ENCODE measurements at regions not wholly inside any gene's neighbourhood (a gene's known extent, or its start where the extent isn't known, plus 50 kb on each side); places are given as distances from the start of the nearest gene placed in this dataset.

DNA sequence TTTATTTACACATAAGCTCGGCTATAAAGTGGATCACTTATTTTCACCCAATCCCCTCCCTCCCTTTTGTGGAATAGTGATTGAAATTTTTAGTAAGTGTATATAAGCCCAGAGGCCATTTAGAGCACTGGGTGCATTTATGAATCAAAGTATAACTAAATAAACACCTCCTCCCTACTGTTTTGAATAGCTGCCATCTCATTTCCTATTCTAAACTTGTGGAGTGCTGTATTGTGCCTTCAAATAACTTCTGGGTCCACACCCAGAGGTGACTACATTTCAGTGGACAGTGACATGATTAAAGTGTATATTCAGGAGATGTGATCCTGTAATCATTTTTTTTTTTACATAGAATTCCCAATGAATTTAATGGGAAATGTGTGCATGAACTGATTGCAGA is 104.9 kb downstream of the TEX13C start (continued):
- TF ChIP-seq, protein P1, sequence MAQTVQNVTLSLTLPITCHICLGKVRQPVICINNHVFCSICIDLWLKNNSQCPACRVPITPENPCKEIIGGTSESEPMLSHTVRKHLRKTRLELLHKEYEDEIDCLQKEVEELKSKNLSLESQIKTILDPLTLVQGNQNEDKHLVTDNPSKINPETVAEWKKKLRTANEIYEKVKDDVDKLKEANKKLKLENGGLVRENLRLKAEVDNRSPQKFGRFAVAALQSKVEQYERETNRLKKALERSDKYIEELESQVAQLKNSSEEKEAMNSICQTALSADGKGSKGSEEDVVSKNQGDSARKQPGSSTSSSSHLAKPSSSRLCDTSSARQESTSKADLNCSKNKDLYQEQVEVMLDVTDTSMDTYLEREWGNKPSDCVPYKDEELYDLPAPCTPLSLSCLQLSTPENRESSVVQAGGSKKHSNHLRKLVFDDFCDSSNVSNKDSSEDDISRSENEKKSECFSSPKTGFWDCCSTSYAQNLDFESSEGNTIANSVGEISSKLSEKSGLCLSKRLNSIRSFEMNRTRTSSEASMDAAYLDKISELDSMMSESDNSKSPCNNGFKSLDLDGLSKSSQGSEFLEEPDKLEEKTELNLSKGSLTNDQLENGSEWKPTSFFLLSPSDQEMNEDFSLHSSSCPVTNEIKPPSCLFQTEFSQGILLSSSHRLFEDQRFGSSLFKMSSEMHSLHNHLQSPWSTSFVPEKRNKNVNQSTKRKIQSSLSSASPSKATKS (CRISPR knock-in tag; IDR thresholded peaks at IDR 0.05), result no peak

DNA sequence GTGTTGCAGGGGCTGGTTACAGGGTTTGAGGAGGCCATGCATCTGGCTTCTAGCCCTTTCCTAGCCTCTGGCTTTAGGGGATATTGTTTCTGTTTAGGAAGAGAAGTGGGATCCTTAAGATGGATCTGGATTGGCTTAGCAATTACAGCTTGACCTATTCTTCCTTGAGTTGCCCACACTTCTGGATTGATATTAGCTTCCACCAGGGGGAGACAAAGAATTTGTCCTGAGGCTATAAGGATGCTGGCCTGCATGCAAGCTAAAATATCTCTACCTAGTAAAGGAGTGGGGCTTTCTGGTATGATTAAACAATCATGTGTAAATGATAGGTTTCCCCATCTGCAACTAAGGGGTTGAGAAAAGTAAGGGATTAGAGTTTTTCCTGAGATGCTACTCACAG is 117.2 kb downstream of the TEX13C start:
- FAIRE-seq (no peak), ATAC-seq (no peak), DNase-seq (ENCODE audit: low spot score) (no peak)
- ChIA-PET CTCF (ENCODE audit: low intra/inter-chr PET ratio, low total read pairs) (no interaction called here), POLR2A (no interaction called here)
- BruUV-seq (replicated peaks), result no TSS peak
- intact Hi-C loops (cut with micrococcal nuclease; ENCODE audit: unreplicated experiment), result no loop called here
- Histone ChIP-seq H3K36me3 (replicated peaks in 1 of 2; ENCODE audit: control insufficient read depth in 1 of 2, insufficient read depth in 2 of 2, low read length in 2 of 2) (no peaks in the 10 kb centered on the region), H3K4me1 (ENCODE audit: insufficient read depth, low read length) (no peaks in the 10 kb centered on the region), H3K27me3 (ENCODE audit: control insufficient read depth in 1 of 2, insufficient read depth in 2 of 2, low read length in 2 of 2) (no peaks in the 10 kb centered on the region), H3K79me2 (ENCODE audit: insufficient read depth, low read length) (no peaks in the 10 kb centered on the region), H2AFZ (ENCODE audit: low read length) (no peak overlapping the region), H3K9me3 (ENCODE audit: low read length) (peaks cover 6% of the 10 kb centered on the region), H3K4me2 (ENCODE audit: low read depth, low read length) (no peak overlapping the region), H3K27ac (ENCODE audit: extremely low read length, insufficient read depth, low read length) (no peak overlapping the region), H3K4me3 (replicated peaks in 1 of 3; ENCODE audit: insufficient read depth in 1 of 3, low read depth in 2 of 3, low read length in 3 of 3) (no peak overlapping the region), H4K20me1 (ENCODE audit: insufficient read depth, low read length) (no peaks in the 10 kb centered on the region), H3K9ac (ENCODE audit: insufficient read depth, low read depth, low read length) (no peak overlapping the region)
- in situ Hi-C loops (cut with HindIII; ENCODE audit: extremely low pct_ligation_motif_present, low pct_unique_long_range_greater_than_20kb), result no loop called here
- no peak for TF ChIP-seq TBP (CRISPR knock-in tag; IDR thresholded peaks at IDR 0.05)
- TF ChIP-seq KLF6 (CRISPR knock-in tag; IDR thresholded peaks at IDR 0.05), result no peak
- no peak for TF ChIP-seq PPARG (CRISPR knock-in tag; conservative IDR thresholded peaks at IDR 0.05)
- no peak for TF ChIP-seq TCF12 (IDR thresholded peaks at IDR 0.05)
- TF ChIP-seq TCF12 (CRISPR knock-in tag; IDR thresholded peaks at IDR 0.05), result no peak
- no peak for TF ChIP-seq ZNF331 (CRISPR knock-in tag; IDR thresholded peaks at IDR 0.05)
- TF ChIP-seq ZNF549 (CRISPR knock-in tag; IDR thresholded peaks at IDR 0.05), result no peak
- no peak for TF ChIP-seq MEIS2 (CRISPR knock-in tag; IDR thresholded peaks at IDR 0.05)
- TF ChIP-seq ZNF34 (CRISPR knock-in tag; IDR thresholded peaks at IDR 0.05; ENCODE audit: borderline replicate concordance), result no peak
- TF ChIP-seq, protein P2, sequence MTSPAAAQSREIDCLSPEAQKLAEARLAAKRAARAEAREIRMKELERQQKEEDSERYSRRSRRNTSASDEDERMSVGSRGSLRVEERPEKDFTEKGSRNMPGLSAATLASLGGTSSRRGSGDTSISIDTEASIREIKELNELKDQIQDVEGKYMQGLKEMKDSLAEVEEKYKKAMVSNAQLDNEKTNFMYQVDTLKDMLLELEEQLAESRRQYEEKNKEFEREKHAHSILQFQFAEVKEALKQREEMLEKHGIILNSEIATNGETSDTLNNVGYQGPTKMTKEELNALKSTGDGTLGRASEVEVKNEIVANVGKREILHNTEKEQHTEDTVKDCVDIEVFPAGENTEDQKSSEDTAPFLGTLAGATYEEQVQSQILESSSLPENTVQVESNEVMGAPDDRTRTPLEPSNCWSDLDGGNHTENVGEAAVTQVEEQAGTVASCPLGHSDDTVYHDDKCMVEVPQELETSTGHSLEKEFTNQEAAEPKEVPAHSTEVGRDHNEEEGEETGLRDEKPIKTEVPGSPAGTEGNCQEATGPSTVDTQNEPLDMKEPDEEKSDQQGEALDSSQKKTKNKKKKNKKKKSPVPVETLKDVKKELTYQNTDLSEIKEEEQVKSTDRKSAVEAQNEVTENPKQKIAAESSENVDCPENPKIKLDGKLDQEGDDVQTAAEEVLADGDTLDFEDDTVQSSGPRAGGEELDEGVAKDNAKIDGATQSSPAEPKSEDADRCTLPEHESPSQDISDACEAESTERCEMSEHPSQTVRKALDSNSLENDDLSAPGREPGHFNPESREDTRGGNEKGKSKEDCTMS (CRISPR knock-in tag; conservative IDR thresholded peaks at IDR 0.05), result no peak
- TF ChIP-seq, protein P3, sequence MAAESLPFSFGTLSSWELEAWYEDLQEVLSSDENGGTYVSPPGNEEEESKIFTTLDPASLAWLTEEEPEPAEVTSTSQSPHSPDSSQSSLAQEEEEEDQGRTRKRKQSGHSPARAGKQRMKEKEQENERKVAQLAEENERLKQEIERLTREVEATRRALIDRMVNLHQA (CRISPR knock-in tag; IDR thresholded peaks at IDR 0.05), result no peak
